Ureter (tissue), 1 donor: ENCODE measurements at regions not wholly inside any gene's neighbourhood (a gene's known extent, or its start where the extent isn't known, plus 50 kb on each side); places are given as distances from the start of the nearest gene placed in this dataset.

Source experiments
- DNase-seq: peaks from one replicate; pipeline ENCODE4 v3.0.0-alpha.2; 2020; ENCODE audit warnings: low spot score
- donor health status: DM: yes; HTN: yes; CAD: no.

DNA sequence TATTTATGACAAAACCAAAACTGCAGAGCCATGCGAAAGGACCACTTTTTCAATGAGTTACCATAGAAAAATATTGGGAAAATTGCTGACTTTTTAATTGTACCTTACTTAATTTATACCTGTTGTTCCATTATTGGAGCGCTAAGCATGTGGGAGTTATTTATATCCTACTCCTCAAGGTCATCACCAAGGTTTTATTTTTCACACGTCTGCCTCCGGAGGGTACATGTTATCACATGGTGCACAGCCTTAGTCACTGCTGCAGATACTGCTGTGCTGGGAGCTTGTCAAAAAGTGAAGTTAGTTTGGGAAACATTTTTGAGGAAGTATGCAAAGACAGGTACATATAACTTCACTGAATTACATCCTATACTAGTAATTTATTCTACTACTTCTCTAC is 1444.3 kb downstream of the AACS start:
- no peak for DNase-seq

DNA sequence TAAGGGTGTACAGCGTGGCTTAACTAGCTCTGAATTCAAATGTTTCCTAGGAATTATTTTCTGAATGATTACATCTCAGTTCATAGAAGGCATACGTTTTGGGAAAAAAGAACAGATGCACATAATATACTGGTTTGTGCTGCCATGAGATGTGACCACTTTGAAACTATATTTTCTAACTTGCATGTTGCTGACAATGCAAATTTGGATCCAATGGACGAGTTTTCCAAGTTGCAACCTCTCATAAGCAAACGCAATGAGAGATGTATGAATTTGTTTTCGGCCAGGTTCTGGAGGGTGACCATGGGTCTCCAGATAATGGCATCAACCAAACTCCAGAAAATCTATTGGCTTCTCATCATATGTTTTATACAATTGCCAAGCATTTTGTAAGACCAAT is 1445.4 kb downstream of the AACS start:
- no peak for DNase-seq

GRCh38 chr12:126512916-126513913 is 1448.0 kb downstream of the AACS start:
- no peak for DNase-seq

DNA sequence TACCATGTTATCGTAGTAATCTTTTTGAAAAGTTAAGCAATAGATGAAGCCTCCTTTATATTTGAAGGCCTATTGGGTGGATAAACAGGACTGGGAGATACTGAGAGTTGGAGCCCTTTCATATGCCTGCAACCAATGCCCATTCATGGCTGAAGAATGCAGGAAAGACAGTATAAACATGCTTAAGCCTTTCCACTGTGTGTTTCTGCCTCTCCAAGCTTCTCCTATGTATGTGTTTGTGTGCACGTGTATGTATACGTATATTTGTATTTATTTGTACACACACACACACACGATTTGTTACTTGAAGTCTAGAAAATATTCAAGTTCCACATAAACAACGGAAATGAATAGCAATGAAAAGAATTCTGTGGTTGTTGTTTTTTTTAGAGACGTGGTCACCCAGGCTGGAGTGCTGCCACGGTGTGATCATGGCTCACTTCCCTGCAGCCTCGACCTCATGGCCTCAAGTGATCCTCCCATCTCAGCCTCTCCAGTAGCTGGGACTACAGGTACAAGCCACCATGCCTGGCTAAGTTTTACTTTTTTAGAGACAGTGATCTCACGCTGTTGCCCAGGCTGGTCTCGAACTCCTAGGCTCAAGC is 1453.5 kb downstream of the AACS start:
- DNase-seq, result no peak

GRCh38 chr12:126519833-126520232 is 1454.6 kb downstream of the AACS start:
- no peak for DNase-seq

DNA sequence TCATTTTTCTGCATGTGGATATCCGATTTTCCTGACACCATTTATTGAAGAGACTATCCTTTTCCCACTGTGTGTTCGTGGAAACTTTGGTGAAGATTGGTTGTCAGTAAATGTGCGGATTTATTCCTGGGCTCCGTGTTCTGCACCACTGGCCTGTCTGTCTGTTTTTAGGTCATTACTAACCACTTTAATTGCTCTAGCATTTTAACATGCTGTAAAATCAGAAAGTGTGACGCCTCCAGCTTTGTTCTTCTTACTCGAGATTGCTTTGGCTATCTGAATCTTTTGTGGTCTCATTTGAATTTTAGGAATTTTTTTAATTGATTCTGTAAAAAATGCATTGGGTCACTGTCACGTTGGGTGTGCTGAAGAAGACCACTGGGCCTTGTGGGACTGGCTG is 1458.7 kb downstream of the AACS start:
- no peak for DNase-seq

GRCh38 chr12:126534495-126534894 is 1469.3 kb downstream of the AACS start:
- no peak for DNase-seq

DNA sequence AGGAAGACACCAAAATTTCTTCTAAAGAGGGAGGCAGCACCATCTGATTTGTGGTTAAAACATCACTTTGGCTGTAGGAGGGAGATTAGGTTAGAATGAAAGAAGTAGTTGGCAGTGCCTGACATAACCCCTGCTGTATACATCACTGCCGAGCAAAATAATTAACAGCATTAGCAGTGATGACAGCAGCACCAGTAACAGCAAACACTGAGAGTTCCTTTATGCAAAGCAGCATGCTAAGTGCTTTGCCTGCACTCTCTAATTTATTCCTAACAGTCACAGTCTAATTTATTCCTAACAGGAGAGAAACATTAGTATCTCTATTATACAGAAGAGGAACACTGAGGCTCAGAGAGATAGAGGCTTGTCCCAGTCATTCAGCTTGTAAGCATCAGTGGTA is 1469.7 kb downstream of the AACS start:
- DNase-seq, result no peak

DNA sequence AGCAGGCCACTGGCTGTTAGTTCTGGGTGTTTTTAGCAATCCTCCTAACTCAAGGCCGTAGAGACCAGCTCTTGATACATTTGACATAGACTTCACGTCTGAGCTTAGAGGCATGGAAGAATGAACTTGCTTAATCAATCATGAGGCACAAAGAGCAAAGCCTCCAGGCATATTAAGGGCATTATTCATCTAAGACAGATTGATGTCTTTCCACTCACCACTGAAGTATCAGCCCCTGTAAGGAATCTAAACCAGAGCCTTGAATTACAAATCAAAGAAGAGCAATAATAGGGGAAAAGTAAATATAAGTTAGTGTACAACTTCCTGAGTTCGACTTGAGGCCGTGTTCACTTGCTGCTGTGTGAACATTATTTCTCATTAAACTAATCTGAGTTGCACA is 1470.7 kb downstream of the AACS start:
- no peak for DNase-seq

GRCh38 chr12:126537961-126538530 is 1472.8 kb downstream of the AACS start:
- no peak for DNase-seq

GRCh38 chr12:126538888-126539287 is 1473.7 kb downstream of the AACS start:
- DNase-seq, result no peak

- no peak for DNase-seq
These were observed 1480.2 kb downstream of the AACS start for GRCh38 chr12:126545411-126545810.

DNA sequence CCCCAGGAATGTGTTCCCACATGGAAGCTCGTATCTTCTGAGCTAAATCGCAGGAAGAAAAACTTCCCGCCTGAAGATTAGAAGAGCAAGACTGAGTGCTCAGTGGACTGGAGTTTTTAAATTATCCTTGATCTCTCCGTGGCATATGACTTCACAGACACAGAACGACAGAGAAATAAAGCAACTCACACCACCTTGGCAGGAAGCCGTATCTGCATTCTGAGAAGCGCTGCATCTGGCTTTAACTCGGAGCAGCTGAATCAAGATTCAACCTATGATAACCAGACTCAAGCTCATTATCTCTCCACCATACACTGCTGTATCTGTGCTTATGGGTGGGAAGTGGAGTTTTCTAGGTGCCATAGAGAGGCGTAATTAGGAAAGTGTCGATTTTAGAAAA is 1482.7 kb downstream of the AACS start:
- no peak for DNase-seq

DNA sequence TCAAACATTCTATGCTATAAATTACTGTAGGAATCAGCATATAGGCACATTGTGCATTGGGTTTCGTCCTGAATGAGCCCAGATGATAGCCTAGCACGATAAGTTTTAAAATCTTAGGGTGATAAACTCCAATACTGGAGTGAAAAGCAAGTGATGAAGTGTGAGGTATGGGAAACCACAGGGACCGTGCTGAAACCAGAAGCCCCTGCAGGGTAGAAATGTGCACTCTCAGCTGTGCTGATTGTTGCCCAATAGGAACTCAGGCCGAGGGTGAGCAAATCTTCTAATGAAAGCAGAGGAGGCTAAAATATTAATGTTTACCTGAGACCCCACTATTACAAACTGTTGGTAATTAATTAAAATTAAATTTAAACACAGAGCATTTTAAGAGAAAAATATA is 1486.6 kb downstream of the AACS start:
- DNase-seq, result no peak

- no peak for DNase-seq
These were observed 1489.4 kb downstream of the AACS start for GRCh38 chr12:126554625-126555024.

DNA sequence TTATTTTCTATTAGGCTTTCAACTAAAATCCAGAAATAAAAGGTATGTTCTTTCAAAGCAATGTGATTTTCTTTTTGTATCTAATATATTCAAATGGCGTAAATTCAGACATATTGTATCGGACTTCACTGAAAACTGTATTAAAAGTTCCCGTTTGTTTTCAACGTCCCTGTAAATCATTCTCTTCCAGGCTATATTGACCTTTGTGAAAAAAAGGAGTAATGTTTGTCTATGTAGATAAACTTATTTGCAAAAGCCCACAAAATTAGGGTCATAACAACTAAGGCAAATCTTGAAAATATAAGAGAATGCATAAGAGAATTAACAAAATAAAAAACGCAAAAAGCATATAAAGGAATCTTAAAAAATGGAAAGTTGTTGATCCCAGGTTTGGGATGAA is 1492.4 kb downstream of the AACS start:
- DNase-seq, result no peak

DNA sequence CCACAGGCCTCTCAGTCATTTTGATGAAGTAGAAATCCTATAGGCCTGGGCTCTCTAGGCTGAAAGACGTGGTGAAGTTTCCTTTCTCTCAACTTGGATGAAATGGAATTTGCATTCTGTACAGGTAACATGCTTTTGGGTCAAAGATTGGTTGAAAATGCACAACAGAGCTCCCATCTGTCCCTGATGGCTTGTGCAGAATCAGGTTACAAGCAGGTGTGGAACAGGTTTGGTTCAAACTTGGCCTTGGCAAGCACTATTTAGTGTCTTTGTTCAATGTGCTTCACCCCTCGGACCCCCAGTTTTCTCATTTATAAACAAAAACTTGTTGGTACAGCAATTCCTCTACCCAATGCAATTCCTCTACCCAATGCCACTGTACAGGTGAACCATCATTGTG is 1493.0 kb downstream of the AACS start:
- no peak for DNase-seq

DNA sequence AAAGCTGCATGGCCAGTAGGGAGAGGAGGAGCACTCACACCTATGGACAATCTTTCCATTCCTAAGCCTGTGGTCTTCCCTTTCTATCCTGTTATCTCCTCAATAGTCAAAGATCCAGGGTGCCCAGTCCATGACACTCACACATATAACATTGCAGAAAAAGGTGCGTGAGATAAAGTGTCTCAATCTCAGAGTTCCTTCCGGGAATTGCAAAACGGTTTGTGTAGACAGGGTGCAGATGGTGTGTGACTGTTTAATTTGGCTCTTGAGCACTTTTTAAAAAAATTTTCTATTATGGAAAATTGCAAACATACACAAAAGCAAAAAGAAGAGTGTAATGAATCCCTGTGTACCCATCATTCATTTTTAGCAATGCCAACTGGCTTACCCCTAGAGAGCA is 1493.6 kb downstream of the AACS start:
- no peak for DNase-seq

GRCh38 chr12:126567016-126567415 is 1501.8 kb downstream of the AACS start:
- no peak for DNase-seq

DNA sequence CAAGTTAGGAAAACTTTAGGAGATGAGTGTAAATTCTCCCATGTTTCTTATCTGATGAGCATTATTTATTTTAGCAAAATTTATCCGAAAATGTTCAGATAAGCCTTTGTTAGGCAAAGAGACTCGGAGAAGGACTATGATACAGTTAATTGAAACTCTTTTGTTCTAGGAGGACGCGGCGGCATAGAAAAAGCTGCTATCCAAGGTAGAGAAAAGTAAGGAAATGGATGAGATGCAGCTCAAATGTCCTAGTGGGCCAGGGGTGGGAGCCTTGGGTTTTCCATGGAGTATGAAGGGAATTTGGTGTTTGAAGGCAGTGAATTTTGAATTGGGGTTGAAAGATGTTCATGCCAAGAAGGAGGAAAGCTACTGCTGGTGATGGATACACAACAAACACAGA is 1504.5 kb downstream of the AACS start:
- no peak for DNase-seq

- DNase-seq, result no peak
These were observed 1505.3 kb downstream of the AACS start for GRCh38 chr12:126570566-126570965.

DNA sequence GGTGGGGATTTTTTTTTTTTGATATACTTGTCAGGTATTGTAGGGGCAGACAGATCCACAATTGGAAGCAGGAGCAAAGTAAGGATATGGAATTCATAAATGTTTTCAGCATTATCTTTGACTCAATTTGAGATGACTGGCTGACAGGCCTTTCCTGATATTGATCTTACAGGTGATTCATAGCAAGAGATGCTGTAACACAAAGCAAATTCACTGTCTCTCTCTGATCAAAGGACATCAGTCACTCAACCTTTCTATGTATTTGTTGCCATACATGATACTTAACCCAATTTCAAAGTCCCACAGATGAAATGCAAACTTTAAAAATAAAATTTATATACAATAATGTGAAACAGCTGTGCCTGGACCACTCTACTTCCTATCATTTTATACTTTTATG is 1506.9 kb downstream of the AACS start:
- no peak for DNase-seq

- DNase-seq, result no peak
These were observed 1516.4 kb downstream of the AACS start for GRCh38 chr12:126581655-126582054.
